GM12874 (cell line): ENCODE measurements at regions not wholly inside any gene's neighbourhood (a gene's known extent, or its start where the extent isn't known, plus 50 kb on each side); places are given as distances from the start of the nearest gene placed in this dataset.

Source experiments
- TF ChIP-seq, protein P1 (sequence below): IDR thresholded peaks from 2 replicates; pipeline ENCODE4 v1.5.1; 2011; ENCODE audit warnings: low read depth, mild to moderate bottlenecking, control low read depth, low read length, moderate library complexity; ENCODE audit not compliant: insufficient read depth

DNA sequence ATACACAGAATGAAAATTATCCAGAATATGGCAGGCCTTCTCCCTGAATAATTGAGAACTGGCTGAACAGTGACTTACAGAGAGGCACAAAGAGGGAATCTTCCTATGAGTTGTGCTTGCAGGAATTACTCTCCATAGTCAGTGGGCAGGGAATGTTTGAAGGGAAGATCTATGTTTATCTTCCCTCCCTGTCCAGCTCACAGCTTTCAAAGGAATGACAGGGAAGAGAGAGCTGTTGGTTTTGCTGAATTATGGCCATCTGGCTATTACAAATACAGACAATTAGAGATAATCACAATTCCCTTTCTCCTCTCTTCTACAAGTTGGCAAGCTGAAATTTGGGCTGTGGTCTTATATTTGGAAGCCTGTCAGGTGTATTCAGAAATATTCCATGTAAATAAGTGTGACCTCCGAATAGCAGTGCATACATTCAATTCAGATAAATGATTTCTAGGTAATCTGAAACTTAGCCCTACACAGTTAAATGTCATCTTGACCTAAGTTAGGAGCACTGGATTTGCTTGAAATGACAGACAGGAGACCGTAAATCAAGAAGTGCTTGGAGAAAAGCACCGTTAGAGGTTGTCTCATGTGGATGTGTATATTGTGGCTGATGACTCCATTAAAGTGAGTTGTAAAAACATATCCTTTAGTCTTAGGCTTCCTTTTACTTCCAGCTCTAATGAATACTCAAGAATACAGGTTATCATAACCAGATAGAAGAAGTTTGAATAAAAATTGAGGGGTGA lies 136.8 kb downstream of the C4orf33 start:
- TF ChIP-seq, protein P1, sequence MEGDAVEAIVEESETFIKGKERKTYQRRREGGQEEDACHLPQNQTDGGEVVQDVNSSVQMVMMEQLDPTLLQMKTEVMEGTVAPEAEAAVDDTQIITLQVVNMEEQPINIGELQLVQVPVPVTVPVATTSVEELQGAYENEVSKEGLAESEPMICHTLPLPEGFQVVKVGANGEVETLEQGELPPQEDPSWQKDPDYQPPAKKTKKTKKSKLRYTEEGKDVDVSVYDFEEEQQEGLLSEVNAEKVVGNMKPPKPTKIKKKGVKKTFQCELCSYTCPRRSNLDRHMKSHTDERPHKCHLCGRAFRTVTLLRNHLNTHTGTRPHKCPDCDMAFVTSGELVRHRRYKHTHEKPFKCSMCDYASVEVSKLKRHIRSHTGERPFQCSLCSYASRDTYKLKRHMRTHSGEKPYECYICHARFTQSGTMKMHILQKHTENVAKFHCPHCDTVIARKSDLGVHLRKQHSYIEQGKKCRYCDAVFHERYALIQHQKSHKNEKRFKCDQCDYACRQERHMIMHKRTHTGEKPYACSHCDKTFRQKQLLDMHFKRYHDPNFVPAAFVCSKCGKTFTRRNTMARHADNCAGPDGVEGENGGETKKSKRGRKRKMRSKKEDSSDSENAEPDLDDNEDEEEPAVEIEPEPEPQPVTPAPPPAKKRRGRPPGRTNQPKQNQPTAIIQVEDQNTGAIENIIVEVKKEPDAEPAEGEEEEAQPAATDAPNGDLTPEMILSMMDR: no peak

DNA sequence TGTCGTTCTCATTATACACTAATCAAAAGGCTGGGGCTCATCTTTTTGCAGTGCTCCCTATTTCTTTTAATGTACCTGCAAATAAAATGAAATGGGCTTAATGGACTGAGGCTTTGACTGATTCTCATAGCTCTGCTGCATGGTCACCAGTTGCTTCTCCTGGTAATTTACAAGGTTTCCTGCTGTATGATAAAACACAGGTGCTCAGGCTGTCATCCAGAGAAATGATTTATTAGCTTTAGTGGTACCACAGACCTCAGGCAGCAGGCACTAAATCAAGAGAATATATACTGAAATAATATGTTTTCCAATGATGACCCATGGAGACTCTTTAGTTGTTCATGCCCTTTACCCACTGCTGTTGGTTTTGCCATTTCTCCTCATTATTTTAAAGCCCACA lies 137.7 kb downstream of the C4orf33 start:
- TF ChIP-seq, protein P1: no peak

DNA sequence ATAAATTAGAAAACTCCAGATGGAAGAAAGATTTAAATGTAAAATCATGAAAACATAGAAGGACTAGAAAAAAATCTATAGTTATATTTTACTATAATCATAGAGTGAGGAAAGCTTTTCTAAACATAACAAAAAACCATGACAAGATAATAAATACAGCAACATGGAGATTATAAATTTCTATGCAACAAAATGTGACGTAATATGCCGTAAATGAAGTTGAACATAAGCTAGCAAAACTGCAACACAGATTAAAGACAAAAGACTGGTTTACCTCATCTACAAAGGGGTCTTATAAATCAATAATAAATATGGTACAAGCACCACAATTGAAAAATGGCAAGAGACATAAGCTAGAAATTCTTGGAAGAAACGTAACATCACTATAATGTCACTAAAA lies 140.4 kb downstream of the C4orf33 start:
- TF ChIP-seq, protein P1: no peak

DNA sequence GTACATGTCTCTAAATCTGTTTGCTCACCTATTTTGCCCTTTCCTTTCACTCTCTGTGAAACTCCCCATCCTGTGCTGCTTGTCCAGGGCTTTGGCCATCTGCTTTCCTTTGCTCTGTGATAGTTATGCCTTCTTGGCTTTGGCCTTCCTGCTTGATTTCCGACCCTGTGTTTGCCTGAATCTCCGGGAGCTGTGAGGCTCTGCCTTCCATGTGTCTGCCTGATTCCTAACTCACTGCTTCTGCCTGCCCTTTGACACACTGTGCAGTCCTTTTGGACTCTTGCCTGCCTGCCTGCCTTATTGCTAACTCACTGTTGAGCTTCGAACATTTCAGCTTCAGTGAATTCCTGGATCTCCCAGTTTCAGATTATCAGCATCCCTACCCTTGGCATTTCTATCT lies 143.1 kb downstream of the C4orf33 start:
- TF ChIP-seq, protein P1: no peak

DNA sequence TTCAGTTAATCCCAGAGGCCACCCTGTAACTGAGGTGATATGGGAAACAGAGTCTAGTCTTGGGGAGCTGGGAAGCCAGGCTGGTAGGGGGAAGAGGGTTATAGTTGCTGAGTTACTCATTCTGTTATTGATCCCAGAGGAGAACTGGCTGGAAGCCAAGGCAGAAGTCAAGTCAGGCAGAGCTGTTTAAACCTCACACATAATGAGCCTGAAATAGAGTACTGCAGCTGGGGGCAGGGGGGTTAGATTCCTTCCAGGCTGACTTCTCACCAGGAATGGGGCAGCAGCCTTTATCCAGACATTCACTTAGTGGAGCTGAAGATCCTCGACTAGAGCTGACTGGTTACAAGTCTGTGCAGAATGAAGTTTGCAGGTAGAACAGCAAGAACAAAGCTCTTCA lies 144.9 kb downstream of the C4orf33 start:
- TF ChIP-seq, protein P1: no peak

DNA sequence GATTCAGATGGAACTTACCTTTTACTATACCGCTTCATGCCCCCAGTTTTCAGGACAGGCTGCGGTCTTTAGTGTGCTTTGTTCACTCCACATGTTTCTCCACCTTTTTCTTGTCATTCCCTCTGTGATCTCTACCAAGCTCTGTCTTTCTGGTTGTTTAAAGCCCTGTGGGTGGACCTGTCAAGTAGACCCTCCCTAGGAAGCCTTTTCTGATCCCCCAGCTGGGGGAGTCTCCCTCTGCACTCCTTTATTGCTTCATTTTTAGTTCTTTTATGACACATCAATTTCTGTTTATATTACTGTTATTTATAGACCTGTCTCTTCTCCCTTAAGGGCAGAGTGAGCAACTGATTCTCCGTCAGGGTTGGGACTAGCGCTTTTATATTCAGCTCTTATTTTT lies 150.2 kb downstream of the C4orf33 start:
- TF ChIP-seq, protein P1: no peak

DNA sequence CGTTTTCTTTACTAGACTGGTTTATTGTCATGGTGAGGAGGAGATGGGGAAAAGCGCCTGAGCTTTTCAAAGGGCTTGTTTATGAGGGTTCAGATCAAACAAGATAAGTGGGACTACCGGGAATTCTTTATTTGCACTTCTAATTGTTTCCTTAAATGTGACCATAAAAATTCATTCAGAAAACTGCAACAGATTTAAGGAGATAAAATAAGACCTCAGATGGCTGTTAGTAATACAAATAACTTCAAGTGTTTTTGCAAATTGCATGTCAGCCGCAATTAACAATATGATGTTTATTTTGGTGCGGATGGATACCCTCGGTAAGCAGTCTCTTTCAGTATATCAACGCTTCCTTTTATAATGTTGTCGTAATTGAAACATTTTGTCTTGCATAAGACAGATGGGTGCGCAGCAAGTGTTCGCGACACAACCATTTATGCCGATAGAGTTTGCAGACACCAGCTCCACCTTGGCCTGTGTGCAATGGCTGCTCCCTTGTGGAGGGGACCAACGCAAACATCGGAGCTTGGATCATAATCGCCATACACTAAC lies 151.0 kb downstream of the C4orf33 start:
- TF ChIP-seq, protein P1: no peak
